LNCaP clone FGC (cell line): ENCODE measurements at regions not wholly inside any gene's neighbourhood (a gene's known extent, or its start where the extent isn't known, plus 50 kb on each side); places are given as distances from the start of the nearest gene placed in this dataset.
"Not testable (repeated sequence)": the region's sequence is repeated elsewhere in the genome, so short reads cannot be mapped to it uniquely, and the experiment has no call there.

Source experiments
- DNase-seq: peaks from one replicate; pipeline ENCODE4 v3.0.0-alpha.2; 2011; ENCODE audit warnings: low read depth
- H3K4me3 ChIP-seq: 2 replicates; pipeline ENCODE4 v1.5.1; 2011; ENCODE audit warnings: mild to moderate bottlenecking, low read depth, low read length, control low read depth
- TF ChIP-seq, protein P1 (sequence below): IDR thresholded peaks from 2 replicates; pipeline ENCODE4 v1.5.1; 2012; ENCODE audit warnings: mild to moderate bottlenecking; ENCODE audit not compliant: control insufficient read depth, insufficient read depth; ENCODE audit errors: extremely low read depth

DNA sequence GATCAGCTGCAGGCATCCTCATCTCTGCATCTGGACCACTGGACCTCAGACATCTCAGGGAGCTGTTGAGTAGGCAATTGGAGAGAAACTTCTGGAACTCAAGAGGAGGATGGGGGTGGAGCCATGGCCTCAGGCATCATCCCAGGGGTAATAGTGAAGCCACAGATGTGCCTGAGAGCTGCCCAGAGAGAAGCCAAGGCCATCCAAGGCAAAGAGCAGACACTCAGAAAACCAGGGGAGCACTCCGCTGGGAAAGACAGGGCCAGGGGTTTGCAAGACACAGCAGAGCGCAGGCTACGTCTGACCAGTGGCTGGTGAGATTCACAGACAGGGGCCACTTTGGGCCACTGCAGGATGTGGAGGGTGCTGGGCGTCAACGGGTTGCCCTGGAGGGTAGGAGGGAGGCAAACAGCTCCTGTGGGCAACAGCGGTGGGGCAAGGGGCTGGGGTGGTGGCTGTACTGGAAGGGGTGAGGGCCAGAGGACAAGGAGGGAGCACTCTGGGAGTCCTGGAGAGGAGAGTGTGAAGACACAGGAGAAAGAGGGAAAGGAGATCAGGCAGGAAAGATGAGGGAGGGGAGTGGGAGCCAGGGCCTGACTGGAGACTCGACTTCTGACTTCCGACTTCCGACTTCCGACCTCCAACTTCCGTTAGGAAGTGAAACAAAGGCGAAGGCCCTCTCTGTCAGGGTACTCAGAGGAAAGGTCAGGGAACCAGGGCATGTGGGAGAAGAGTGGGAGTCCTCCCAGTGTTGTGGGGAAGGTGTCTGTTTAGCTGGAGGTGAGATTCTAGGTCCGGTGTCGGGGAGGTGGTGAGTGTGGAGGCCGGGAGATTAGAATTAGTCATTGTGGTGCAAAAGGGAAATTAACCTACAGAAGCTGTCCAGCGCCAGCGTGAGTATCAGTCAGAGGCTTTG is 69.7 kb upstream of the ANTXRL start:
- DNase-seq = no peak
- no peak overlapping the region for H3K4me3 ChIP-seq
- TF ChIP-seq, protein P1, sequence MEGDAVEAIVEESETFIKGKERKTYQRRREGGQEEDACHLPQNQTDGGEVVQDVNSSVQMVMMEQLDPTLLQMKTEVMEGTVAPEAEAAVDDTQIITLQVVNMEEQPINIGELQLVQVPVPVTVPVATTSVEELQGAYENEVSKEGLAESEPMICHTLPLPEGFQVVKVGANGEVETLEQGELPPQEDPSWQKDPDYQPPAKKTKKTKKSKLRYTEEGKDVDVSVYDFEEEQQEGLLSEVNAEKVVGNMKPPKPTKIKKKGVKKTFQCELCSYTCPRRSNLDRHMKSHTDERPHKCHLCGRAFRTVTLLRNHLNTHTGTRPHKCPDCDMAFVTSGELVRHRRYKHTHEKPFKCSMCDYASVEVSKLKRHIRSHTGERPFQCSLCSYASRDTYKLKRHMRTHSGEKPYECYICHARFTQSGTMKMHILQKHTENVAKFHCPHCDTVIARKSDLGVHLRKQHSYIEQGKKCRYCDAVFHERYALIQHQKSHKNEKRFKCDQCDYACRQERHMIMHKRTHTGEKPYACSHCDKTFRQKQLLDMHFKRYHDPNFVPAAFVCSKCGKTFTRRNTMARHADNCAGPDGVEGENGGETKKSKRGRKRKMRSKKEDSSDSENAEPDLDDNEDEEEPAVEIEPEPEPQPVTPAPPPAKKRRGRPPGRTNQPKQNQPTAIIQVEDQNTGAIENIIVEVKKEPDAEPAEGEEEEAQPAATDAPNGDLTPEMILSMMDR = no peak

DNA sequence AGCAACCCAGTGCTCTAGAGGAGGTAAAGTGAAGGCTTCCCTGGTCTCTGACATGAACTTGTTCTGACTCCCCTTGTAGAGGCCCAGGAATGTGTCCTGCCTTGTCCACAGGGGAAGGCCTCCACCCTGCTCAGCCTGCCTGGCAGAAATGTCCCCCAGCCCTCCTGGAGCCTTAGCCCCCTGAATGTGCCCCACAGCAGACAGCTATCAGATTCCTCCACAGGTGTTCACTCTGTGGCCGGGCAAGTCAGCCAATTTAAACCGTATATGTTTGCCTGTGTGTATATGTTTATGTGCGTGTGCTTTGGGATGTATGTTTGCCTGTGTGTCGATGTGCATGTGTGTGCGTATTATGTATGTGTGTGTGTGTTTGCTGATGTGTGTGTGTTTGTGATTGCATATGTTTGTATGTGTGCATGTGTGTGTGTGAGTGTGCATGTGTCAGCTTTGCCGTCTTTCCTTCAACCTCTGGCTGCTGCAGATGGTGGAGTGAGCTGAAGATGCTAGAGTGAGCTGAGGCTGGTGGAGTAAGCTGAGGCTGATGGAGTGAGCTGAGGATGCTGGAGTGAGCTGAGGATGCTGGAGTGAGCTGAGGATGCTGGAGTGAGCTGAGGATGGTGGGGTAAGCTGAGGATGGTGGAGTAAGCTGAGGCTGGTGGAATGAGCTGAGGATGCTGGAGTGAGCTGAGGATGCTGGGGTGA is 68.9 kb upstream of the ANTXRL start:
- DNase-seq = no peak
- TF ChIP-seq, protein P1 = no peak
- no peak overlapping the region for H3K4me3 ChIP-seq

DNA sequence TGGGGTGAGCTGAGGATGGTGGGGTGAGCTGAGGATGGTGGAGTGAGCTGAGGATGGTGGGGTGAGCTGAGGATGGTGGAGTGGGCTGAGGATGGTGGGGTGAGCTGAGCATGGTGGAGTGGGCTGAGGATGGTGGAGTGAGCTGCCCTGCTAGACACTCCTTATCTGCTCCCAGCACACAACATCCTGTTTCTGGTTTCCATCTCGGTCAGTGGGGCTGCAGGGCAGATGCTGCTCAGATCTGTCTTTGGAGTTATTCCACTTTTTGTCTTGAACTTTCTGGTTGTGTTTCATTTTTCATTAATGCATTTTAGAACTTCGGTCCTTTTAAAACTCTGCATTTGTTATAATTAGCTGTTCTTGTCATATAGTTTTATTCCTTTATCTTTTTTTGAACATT is 67.9 kb upstream of the ANTXRL start:
- TF ChIP-seq, protein P1 = no peak
- DNase-seq = no peak

DNA sequence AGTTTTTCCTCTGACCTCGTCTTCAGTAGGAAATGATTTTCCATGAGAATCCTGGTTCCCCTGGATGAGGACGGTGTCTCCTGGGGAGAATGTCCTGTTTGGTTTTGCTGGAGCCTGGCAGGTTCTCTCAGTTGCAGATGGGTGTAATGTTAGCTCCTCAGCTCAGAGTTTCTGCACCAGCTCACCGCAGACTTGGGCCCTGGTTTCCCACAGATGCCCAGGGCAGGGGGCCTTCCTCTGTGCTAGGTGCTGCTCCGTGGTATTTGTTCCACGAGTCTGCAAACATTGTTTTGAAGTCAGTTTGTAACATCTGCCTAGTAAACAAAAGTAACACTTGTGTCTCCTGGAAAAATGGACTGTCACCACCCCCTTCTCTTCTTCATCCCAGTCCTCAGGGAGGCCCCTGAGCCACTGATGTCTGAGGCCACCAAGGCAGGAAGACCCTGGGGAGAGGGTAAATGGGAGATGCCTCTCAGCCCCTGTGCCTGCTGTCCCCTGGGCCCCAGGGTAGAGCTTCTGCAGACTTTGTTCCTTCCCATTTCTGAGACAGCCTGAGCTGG is 67.3 kb upstream of the ANTXRL start:
- not testable (repeated sequence) for H3K4me3 ChIP-seq, DNase-seq

More for the DNA sequence above, 67.9 kb upstream of the ANTXRL start:
- H3K4me3 ChIP-seq = no peak overlapping the region

DNA sequence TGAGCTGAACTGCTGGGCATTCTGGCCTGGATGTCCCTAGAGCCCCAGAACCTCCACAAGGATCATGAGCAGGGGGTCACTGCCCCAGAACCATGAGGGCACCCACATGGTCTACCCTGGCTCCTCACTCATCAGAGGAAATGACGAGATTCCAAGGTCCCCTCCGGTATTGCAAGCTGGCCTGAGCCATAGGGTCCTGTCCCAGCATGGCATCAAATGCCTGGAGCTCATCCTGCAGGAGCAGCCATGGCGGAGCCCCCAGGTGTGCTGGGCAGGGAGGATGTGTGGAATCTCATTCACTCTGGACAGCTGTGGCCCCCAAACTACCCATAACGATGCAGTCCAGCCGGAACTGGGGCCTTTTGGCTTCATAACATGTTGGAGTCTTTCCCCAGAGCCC is 66.6 kb upstream of the ANTXRL start:
- TF ChIP-seq, protein P1 = no peak
- H3K4me3 ChIP-seq = no peak overlapping the region
- DNase-seq = no peak

DNA sequence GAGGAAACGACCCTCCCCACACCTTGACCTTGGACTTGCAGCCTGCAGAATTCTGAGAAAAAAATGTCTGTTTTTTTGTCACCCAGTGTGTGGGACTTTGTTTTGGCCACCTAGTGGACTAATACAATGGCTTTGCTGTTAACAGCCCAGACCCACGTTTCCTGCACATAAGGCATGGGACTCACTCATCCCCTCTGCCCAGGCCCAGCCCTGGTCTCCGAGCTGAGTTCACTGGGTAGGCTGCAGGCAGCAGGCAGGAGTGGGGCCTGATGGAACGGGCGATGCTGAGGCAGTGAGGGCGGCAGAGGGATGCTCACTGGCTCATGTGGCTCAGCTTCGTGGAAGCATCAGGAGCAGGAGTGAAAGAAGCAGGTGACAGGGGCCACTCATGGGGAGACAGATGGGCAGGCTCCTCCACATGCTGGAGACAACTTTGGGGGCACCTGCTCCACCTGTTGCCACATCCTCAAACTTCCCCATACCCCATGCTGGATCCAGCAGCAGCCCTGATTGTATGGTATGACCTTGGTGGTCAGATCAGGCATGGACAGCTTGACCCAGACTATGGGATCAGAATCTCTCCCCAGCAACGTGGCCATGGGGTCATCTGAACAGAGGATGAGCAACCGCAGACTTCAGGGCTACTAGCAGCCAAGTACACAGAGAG is 65.8 kb upstream of the ANTXRL start:
- DNase-seq = no peak
- TF ChIP-seq, protein P1 = no peak
- no peak overlapping the region for H3K4me3 ChIP-seq
